ENCODE measurements at regions not wholly inside any gene's neighbourhood (a gene's known extent, or its start where the extent isn't known, plus 50 kb on each side); places are given as distances from the start of the nearest gene placed in this dataset.

- Histone ChIP-seq H3K4me3 (ENCODE audit: insufficient read depth, low read depth, low read length) (no peak overlapping the region), H3K36me3 (replicated peaks; ENCODE audit: control insufficient read depth, insufficient read depth, low read length) (no peaks in the 10 kb centered on the region), H3K27me3 (ENCODE audit: control insufficient read depth, insufficient read depth, low read length) (no peaks in the 10 kb centered on the region)
- no peak for DNase-seq
Observed at GRCh38 chr2:163849756-163850435, 114.1 kb upstream of the FIGN start.

GRCh38 chr2:163838890-163839289 is 103.1 kb upstream of the FIGN start:
- DNase-seq, result no peak
- Histone ChIP-seq H3K36me3 (replicated peaks; ENCODE audit: control insufficient read depth, insufficient read depth, low read length) (no peaks in the 10 kb centered on the region), H3K27me3 (ENCODE audit: control insufficient read depth, insufficient read depth, low read length) (no peaks in the 10 kb centered on the region), H3K4me3 (ENCODE audit: insufficient read depth, low read depth, low read length) (no peak overlapping the region)

GRCh38 chr2:163836167-163836566 is 100.4 kb upstream of the FIGN start:
- H3K27me3 ChIP-seq (ENCODE audit: control insufficient read depth, insufficient read depth, low read length), result no peaks in the 10 kb centered on the region
- DNase-seq, result no peak
- no peaks in the 10 kb centered on the region for H3K36me3 ChIP-seq (replicated peaks; ENCODE audit: control insufficient read depth, insufficient read depth, low read length)
- no peak overlapping the region for H3K4me3 ChIP-seq (ENCODE audit: insufficient read depth, low read depth, low read length)

- Histone ChIP-seq H3K27me3 (ENCODE audit: control insufficient read depth, insufficient read depth, low read length) (no peaks in the 10 kb centered on the region), H3K4me3 (ENCODE audit: insufficient read depth, low read depth, low read length) (no peak overlapping the region), H3K36me3 (replicated peaks; ENCODE audit: control insufficient read depth, insufficient read depth, low read length) (no peaks in the 10 kb centered on the region)
- no peak for DNase-seq
Observed at GRCh38 chr2:163834841-163835240, 99.0 kb upstream of the FIGN start.

GRCh38 chr2:163834221-163834620 is 98.4 kb upstream of the FIGN start:
- no peaks in the 10 kb centered on the region for H3K36me3 ChIP-seq (replicated peaks; ENCODE audit: control insufficient read depth, insufficient read depth, low read length)
- no peaks in the 10 kb centered on the region for H3K27me3 ChIP-seq (ENCODE audit: control insufficient read depth, insufficient read depth, low read length)

GRCh38 chr2:163828771-163829170 is 93.0 kb upstream of the FIGN start:
- Histone ChIP-seq H3K36me3 (replicated peaks; ENCODE audit: control insufficient read depth, insufficient read depth, low read length) (no peaks in the 10 kb centered on the region), H3K27me3 (ENCODE audit: control insufficient read depth, insufficient read depth, low read length) (no peaks in the 10 kb centered on the region), H3K4me3 (ENCODE audit: insufficient read depth, low read depth, low read length) (no peak overlapping the region)
- no peak for DNase-seq

More at GRCh38 chr2:163834221-163834620, 98.4 kb upstream of the FIGN start:
- no peak for DNase-seq
- no peak overlapping the region for H3K4me3 ChIP-seq (ENCODE audit: insufficient read depth, low read depth, low read length)

- H3K27me3 ChIP-seq (ENCODE audit: control insufficient read depth, insufficient read depth, low read length), result no peaks in the 10 kb centered on the region
- no peaks in the 10 kb centered on the region for H3K36me3 ChIP-seq (replicated peaks; ENCODE audit: control insufficient read depth, insufficient read depth, low read length)
- no peak for DNase-seq
Observed at GRCh38 chr2:163822033-163822432, 86.2 kb upstream of the FIGN start.

GRCh38 chr2:163812926-163813520 is 77.2 kb upstream of the FIGN start:
- no peak overlapping the region for H3K4me3 ChIP-seq (ENCODE audit: insufficient read depth, low read depth, low read length)
- DNase-seq, result no peak
- H3K36me3 ChIP-seq (replicated peaks; ENCODE audit: control insufficient read depth, insufficient read depth, low read length), result no peaks in the 10 kb centered on the region
- H3K27me3 ChIP-seq (ENCODE audit: control insufficient read depth, insufficient read depth, low read length), result no peaks in the 10 kb centered on the region

More at GRCh38 chr2:163822033-163822432, 86.2 kb upstream of the FIGN start:
- H3K4me3 ChIP-seq (ENCODE audit: insufficient read depth, low read depth, low read length), result no peak overlapping the region

- DNase-seq, result no peak
- no peaks in the 10 kb centered on the region for H3K36me3 ChIP-seq (replicated peaks; ENCODE audit: control insufficient read depth, insufficient read depth, low read length)
- no peaks in the 10 kb centered on the region for H3K27me3 ChIP-seq (ENCODE audit: control insufficient read depth, insufficient read depth, low read length)
- H3K4me3 ChIP-seq (ENCODE audit: insufficient read depth, low read depth, low read length), result no peak overlapping the region
Observed at GRCh38 chr2:163808406-163808805, 72.6 kb upstream of the FIGN start.

- DNase-seq, result no peak
- Histone ChIP-seq H3K36me3 (replicated peaks; ENCODE audit: control insufficient read depth, insufficient read depth, low read length) (no peaks in the 10 kb centered on the region), H3K27me3 (ENCODE audit: control insufficient read depth, insufficient read depth, low read length) (no peaks in the 10 kb centered on the region), H3K4me3 (ENCODE audit: insufficient read depth, low read depth, low read length) (no peak overlapping the region)
Observed at GRCh38 chr2:163802284-163802683, 66.5 kb upstream of the FIGN start.

- no peak for DNase-seq
- Histone ChIP-seq H3K27me3 (ENCODE audit: control insufficient read depth, insufficient read depth, low read length) (no peaks in the 10 kb centered on the region), H3K4me3 (ENCODE audit: insufficient read depth, low read depth, low read length) (no peak overlapping the region), H3K36me3 (replicated peaks; ENCODE audit: control insufficient read depth, insufficient read depth, low read length) (no peaks in the 10 kb centered on the region)
Observed at GRCh38 chr2:163801486-163801885, 65.7 kb upstream of the FIGN start.

GRCh38 chr2:163800951-163801381 is 65.2 kb upstream of the FIGN start:
- Histone ChIP-seq H3K4me3 (ENCODE audit: insufficient read depth, low read depth, low read length) (no peak overlapping the region), H3K36me3 (replicated peaks; ENCODE audit: control insufficient read depth, insufficient read depth, low read length) (no peaks in the 10 kb centered on the region), H3K27me3 (ENCODE audit: control insufficient read depth, insufficient read depth, low read length) (no peaks in the 10 kb centered on the region)
- DNase-seq, result no peak

GRCh38 chr2:163799807-163800206 is 64.0 kb upstream of the FIGN start:
- Histone ChIP-seq H3K36me3 (replicated peaks; ENCODE audit: control insufficient read depth, insufficient read depth, low read length) (no peaks in the 10 kb centered on the region), H3K4me3 (ENCODE audit: insufficient read depth, low read depth, low read length) (no peak overlapping the region), H3K27me3 (ENCODE audit: control insufficient read depth, insufficient read depth, low read length) (no peaks in the 10 kb centered on the region)
- no peak for DNase-seq

GRCh38 chr2:163794635-163795034 is 58.8 kb upstream of the FIGN start:
- Histone ChIP-seq H3K4me3 (ENCODE audit: insufficient read depth, low read depth, low read length) (no peak overlapping the region), H3K36me3 (replicated peaks; ENCODE audit: control insufficient read depth, insufficient read depth, low read length) (no peaks in the 10 kb centered on the region), H3K27me3 (ENCODE audit: control insufficient read depth, insufficient read depth, low read length) (no peaks in the 10 kb centered on the region)
- peak; percentile 1 for DNase-seq
